RPMI7951 (cell line): ENCODE measurements at regions not wholly inside any gene's neighbourhood (a gene's known extent, or its start where the extent isn't known, plus 50 kb on each side); places are given as distances from the start of the nearest gene placed in this dataset.
"Not testable (repeated sequence)": the region's sequence is repeated elsewhere in the genome, so short reads cannot be mapped to it uniquely, and the experiment has no call there.

ENCODE experiments used
- DNase-seq: peaks from one replicate; pipeline ENCODE4 v3.0.0-alpha.2; 2012; ENCODE audit warnings: low read depth

DNA sequence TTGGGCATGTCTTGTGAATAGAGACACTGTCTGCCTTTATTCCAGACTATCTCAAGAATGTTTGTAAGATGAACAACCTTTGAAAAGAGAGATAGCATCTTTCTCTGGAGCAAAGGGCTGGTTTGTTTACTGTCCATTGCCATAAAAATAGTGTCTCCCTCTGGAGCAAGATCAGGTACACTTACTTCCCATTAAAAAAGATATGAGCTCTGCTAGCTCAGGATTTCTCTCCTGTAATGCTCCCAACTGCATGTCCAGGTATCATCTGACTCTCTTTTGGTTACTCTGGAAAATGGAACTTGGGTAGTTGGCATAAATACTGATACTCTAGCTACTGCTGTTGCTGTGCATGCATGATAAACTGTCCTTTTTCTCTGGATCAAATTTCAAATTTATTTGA is 381.1 kb downstream of the TFEC start:
- no peak for DNase-seq

DNA sequence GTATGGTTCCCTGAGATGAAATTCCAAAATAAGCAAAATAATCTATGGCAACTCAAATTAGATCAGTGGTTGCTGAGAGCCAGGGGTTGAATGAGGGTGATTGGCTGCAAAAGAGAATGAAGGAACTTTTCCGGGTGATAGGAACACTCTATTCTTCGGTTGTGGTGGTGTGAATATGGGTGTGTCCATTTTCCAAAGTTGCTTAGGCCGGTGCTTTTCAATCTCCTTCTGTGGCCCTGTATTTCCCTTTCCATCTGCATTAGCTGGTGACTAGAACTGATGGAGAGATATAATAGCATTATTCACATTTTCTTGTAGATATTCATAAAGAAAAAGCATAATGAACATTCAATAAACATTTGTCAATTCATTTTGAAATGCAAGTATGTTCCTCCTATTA is 382.9 kb downstream of the TFEC start:
- no peak for DNase-seq

GRCh38 chr7:115642194-115642593 is 388.4 kb downstream of the TFEC start:
- no peak for DNase-seq

GRCh38 chr7:115638853-115639252 is 391.7 kb downstream of the TFEC start:
- DNase-seq: no peak

- no peak for DNase-seq
Measured at GRCh38 chr7:115637128-115637527, 393.4 kb downstream of the TFEC start.

GRCh38 chr7:115635876-115636275 is 394.7 kb downstream of the TFEC start:
- no peak for DNase-seq

GRCh38 chr7:115635376-115635775 is 395.2 kb downstream of the TFEC start:
- no peak for DNase-seq

DNA sequence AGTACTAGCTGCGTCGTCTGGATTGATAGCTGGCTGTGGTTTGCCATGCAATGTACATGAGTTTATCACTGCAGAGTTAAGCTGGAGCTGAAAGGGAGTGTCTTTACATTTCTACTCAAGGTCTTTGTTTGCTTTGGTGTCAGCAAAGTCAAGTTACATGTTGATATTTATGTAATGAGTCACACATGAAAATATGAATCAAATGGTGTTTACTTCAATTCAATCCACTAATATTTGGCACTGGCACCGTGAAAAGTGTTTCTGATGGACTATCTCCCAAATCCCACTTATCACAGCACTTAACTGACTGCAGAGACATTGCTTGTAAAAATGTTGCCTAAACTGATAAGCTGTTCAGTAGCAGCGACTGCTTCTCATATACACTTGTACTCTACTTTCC is 395.9 kb downstream of the TFEC start:
- no peak for DNase-seq

GRCh38 chr7:115632636-115633035 is 397.9 kb downstream of the TFEC start:
- no peak for DNase-seq

DNA sequence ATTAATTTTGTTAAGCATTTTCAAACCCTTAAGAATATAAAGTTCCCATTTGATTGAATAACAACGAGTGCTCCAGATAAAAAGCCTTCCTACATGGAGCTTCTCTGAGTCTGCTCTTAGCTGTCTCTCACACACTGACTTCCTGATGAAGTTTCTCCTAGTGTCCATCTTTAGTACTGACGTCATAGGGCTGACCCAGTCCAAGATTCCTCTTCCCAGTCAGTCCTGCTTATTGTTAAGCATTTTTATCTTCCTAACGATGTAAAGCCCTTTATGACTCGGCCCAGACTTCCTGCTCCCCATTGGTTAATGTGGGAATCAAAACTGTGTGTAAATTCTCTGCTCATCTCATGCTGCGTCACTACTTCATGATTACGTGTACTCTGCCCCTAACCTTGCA is 398.8 kb downstream of the TFEC start:
- DNase-seq: no peak

- no peak for DNase-seq
Measured at GRCh38 chr7:115630049-115630448, 400.5 kb downstream of the TFEC start.

DNA sequence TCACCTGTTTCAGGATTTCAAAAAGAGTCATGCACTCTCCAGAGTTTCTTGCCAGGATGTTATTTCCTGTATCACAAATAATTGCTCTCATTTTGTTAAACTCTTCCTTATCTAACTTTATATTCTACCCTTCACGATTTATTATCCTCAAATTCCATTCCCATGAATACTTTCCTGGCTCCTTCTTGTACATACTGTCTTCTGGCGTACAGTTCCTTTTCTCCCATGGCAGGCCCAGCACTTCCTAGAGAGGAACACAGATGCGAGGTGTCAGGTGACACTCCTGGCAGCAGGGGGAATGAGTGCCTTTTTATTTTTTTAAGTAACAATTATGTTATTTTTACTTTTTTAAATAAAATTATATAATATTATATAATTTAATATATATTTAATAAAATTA is 411.9 kb downstream of the TFEC start:
- DNase-seq: no peak

- no peak for DNase-seq
Measured at GRCh38 chr7:115613836-115614235, 416.7 kb downstream of the TFEC start.

GRCh38 chr7:115603416-115603815 is 427.1 kb downstream of the TFEC start:
- DNase-seq: no peak

GRCh38 chr7:115600207-115600606 is 430.4 kb downstream of the TFEC start:
- DNase-seq: no peak

DNA sequence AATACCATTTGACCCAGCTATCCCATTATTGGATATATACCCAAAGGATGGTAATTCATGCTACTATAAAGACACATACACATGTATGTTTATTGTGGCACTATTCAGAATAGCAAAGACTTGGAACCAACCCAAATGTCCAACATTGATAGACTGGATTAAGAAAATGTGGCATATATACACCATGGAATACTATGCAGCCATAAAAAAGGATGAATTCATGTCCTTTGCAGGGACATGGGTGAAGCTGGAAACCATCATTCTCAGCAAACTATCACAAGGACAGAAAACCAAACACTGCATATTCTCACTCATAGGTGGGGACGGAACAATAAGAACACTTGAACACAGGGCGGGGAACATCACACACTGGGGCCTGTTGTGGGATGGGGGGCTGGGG is 431.4 kb downstream of the TFEC start:
- not testable (repeated sequence) for DNase-seq

DNA sequence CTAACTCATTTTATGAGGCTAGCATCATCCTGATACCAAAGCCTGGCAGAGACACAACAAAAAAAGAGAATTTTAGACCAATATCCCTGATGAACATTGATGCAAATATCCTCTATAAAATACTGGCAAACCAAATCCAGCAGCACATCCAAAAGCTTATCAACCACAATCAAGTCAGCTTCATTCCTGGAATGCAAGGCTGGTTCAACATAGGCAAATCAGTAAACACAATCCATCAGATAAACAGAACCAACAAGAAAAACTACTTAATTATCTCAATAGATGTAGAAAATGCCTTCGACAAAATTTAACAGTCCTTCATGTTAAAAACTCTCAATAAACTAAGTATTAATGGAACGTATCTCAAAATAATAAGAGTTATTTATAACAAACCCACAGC is 433.3 kb downstream of the TFEC start:
- not testable (repeated sequence) for DNase-seq

GRCh38 chr7:115593111-115593510 is 437.5 kb downstream of the TFEC start:
- no peak for DNase-seq

GRCh38 chr7:115585015-115585718 is 445.4 kb downstream of the TFEC start:
- no peak for DNase-seq

- DNase-seq: no peak
Measured at GRCh38 chr7:115582956-115583355, 447.6 kb downstream of the TFEC start.

DNA sequence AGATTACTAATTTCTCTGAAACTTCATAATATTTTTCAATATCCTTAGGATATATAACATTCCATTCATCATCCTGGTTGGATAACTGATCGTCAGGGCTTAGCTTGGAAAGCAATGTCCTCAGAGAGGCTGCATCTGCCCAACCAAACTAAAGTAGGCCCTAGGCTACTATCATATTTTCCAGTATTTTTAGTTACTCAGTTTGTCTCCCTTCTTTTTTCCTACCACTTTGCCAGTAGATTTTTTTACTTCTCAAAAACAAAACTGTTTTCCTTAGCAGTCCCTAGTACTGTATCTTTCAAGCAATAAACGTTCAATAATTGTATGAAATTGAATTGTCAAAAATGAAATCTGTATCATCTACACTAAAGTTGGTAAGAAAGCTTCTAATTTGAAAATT is 452.0 kb downstream of the TFEC start:
- DNase-seq: no peak

- no peak for DNase-seq
Measured at GRCh38 chr7:115574681-115575291, 455.8 kb downstream of the TFEC start.

DNA sequence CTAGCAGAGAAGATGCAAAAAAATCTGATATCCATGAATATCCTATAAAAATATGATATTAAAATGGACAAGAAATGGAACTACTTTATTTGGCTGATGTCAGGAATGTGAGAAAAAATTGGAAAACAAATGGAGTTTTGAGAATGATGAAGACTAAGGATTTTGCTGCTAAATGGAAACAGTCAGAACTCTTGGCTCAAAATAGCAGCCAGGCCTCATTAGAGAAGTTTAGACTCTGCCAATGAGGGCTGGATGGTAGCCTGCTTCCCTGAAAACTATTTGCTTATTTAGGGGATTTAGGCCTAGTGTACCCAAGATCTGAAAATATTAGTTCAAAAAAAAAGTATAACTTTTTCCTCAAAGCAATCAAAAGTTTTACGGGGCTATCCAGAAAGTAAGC is 458.5 kb downstream of the TFEC start:
- DNase-seq: no peak
